GM18870 (cell line): ENCODE measurements at regions not wholly inside any gene's neighbourhood (a gene's known extent, or its start where the extent isn't known, plus 50 kb on each side); places are given as distances from the start of the nearest gene placed in this dataset.

Experiments
- ATAC-seq: cut with Tn5 transposase; IDR thresholded peaks from one replicate; pipeline ENCODE4 v1.9.1; 2021; ENCODE audit warnings: moderate library complexity; ENCODE audit not compliant: unreplicated experiment

DNA sequence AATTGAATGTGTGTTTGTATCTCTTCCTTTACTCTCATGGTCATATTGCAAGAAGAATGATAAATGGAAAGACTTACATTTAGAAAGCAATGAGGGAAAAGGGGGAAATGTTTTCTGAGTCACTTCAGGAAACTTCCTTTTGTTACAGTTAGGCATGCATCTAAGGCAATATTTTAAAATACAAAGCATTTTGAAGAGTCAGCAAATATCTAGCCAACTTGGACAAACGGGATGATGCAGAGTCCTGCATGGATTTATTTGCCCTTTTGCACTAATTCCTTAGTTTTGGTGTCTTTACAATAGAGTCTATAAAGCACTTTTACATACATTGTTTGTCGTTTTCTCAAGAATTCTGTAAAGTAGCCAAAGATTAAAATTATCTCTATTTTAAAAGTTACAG, 286.2 kb upstream of the UBE2E2 start:
- ATAC-seq = no peak

DNA sequence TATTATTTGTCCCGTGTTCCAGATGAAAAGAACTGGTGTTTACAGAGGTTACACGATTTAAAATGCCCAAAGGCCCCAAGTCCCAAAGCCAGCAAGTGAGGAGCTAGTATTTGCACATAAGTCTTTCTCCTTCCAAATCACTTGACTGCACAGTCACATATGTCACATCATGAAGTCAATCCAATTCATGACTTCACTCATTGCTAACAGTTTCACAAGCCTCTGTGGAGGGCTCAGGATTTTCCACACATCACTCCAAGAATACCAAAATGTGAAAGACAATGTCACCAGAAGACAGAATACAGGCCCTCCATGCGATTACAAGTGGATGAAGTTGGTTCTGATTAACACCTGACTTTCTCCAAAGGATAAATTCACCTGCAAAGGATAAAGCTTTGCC, 283.1 kb upstream of the UBE2E2 start:
- no peak for ATAC-seq

- no peak for ATAC-seq
Measured at GRCh38 chr3:22922317-22922716, 280.8 kb upstream of the UBE2E2 start.

- ATAC-seq = no peak
Measured at GRCh38 chr3:22923711-22924110, 279.4 kb upstream of the UBE2E2 start.

DNA sequence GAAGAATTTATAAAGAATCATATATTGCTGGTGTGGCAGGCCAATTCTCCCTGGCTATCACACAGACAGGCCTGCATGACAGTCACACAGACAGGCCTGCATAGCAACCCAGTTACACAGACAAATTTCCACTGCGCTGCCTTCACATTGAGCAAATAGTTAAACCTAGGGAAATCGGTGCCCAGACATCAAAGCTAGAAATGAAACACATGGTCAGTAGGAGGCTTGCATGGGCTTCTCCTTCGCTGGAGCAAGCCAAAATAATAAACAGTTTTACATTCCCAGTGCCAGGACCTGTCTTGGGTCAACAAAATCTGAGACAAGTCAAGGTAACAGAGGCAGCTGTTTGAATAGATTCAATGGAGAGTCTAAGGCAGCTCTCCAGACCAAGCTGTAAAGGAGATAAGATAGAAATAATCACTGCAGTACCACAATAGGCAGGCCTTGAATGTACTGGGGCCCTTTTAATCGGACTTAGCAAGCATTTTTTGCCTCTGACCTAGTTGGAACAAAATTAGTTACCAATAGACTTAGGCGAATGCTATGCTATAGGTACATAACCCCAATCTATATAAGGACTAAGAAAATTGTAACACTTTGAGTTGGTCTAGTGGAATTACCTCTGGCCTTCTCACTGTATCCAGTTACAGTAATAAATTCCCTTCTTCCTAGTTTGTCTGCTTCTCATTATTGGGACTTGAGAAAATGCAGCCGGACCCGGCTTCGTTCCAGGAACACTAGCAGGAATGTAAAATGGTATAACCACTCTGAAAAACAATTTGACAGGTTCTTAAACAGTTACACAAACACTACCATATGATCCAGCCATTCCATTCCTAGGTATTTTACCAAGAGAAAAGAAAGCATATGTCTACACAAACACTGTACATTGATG, 274.7 kb upstream of the UBE2E2 start:
- ATAC-seq = no peak

GRCh38 chr3:22933051-22933840, 269.9 kb upstream of the UBE2E2 start:
- no peak for ATAC-seq

DNA sequence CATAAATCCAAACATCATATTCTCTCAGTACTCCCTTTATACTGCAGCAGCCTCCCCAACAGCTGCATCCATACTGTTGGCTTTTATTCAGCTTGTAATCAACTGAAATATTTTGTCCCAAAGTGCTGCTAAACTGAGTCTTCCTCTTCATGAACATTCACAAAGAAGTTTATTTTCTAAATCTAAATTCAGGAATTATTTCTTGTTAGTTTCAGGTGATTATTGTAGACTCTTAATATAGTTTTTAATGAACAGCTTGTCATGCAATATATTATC, 269.3 kb upstream of the UBE2E2 start:
- ATAC-seq = no peak

DNA sequence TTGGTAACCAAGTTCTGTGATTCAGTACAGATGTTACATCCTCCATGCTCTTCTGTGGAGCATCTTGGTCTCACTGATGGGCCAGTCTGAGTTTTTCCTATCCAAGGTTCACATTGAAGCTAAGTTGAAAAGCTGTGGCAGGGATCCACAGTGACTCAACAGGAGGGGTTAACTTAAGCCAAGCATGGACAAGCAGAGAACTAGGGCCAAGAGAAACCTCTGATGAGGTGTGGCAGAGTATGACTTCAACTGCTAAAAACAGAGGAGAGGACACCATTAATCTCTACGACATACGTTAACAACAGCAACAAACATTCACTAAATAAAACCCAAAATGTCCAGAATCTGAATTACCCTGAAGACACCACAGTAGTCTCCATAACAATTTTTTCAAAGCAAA, 268.1 kb upstream of the UBE2E2 start:
- ATAC-seq = no peak

GRCh38 chr3:22937536-22937935, 265.6 kb upstream of the UBE2E2 start:
- ATAC-seq = no peak

DNA sequence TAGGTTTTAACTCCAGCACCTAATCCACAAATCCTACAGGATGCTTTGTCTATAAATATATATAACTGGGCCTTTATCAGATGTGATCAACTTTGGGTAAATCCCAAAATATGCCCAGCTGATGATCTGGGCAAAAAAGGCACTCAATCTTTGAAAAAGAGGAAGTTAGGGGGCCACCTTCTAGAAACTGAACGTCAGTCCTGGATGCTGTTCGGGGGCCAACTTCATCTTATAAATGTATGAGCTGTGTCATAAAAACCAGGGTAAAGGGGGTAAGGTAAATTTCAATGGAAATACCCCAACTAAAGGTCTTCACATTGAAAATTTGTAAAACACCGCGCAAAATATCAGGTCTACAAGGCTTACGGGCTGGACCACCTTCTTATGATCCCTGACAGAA, 264.4 kb upstream of the UBE2E2 start:
- no peak for ATAC-seq

DNA sequence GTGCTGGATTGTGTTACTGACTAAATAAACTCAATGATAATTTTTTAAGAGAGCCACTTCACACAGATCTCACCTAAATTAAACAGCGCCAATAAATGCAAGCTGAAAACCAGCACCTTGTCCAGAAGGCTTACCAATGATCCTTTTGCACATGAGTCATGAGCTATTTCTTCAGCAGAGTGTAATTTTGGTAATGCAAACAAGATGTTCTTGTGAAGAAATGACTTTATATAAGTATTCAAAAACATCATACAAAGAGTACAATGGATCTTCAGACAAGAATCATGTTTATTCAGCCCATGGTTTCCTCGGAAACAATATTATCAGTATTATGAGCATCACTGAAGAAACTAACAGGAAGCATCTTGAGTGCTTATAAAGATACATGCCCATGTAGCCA, 263.8 kb upstream of the UBE2E2 start:
- no peak for ATAC-seq

DNA sequence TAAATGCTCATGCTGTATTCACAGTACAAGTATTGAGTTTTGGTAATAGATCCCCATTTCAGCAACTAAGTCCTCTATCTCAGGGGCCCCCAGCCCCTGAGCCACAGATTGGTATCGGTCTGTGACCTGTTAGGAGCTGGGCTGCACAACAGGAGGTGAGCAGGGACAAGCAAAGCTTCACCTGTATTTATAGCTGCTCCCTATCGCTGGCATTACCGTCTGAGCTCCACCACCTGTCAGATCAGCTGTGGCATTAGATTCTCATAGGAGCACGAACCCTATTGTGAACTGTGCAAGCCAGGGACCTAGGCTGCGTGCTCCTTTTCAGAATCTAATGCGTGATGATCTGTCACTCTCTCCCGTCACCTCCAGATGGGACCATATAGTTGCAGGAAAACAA, 262.8 kb upstream of the UBE2E2 start:
- ATAC-seq = no peak

GRCh38 chr3:22942981-22943380, 260.1 kb upstream of the UBE2E2 start:
- no peak for ATAC-seq

DNA sequence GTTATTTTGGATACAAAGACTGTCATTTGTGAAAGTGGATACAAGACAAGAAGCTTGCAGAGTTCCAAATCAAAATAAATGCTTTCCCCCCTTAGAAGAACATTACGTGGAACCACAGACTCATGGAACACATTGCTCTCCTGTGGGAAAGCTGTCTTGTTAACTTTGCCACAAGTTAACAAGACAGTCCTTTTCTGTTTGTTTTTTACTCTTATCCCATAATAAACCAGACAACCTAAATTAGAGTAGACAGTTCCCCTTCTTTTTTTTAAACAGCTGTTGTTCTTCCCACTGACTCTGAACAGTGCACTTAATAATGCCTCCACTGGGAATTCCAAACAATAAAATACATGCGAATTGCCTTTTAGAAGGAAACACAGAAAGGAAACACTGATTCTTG, 255.3 kb upstream of the UBE2E2 start:
- no peak for ATAC-seq

DNA sequence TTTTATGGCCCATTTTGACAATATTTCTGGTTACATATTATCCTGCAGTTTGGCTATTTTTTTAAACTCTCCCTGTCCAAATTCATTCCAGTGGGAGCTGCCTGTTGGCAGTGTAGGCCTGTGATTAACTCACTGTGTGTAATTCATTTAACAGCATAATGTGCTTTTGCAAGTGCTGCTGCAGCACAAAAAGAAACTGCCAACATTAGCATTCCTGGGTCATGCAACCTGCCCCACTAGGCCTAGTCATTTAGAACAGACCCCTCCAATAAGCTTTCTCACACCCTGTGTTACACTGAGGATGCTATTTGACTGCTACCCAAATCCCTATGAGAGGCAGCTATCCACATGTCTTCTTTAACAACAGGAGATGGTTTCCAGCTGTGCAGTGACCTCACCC, 251.2 kb upstream of the UBE2E2 start:
- ATAC-seq = no peak

- ATAC-seq = no peak
Measured at GRCh38 chr3:22952860-22953259, 250.3 kb upstream of the UBE2E2 start.

GRCh38 chr3:22959593-22959992, 243.5 kb upstream of the UBE2E2 start:
- ATAC-seq = peak; percentile 99

- ATAC-seq = peak; percentile 33
Measured at GRCh38 chr3:22960105-22960984, 242.8 kb upstream of the UBE2E2 start.

DNA sequence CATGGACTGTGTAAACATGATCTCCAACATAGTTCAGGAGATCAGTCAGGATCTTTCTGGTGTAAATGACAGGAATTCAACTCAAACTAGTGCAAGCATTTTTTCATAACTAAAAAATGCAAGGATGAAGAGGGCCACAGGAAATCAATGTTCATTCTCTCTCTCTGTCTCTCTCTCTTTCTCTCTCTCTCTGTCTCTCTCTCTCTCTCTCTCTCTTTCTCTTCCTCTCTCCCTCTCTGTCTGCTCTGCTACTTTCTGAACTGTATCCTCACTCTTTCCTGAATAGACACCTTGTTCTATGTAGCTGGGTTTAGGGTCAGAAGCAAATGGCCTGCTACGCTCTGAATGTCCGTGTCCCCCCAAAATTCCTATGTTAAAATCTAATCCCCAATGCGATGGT, 240.9 kb upstream of the UBE2E2 start:
- ATAC-seq = no peak

GRCh38 chr3:22966349-22966748, 236.8 kb upstream of the UBE2E2 start:
- no peak for ATAC-seq

DNA sequence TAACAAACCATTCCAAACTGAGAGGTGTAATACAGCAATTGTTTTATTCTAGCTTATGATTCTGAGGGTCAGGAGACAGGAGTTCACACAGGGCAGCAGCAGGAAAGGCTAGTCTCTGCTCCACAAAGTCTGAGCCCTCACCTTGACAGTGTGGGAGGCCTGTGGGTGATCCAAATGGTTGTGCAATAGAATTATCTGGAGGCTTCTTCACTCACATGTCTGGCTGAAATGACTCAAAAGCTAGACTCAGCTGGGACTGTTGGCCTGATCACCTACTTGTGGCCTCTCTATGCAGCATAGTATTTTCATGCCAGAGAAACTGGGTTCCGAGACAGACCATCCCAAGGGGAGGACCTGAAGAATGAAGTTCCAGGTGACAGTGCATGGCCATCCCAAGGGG, 233.9 kb upstream of the UBE2E2 start:
- no peak for ATAC-seq

- ATAC-seq = no peak
Measured at GRCh38 chr3:22971497-22971896, 231.6 kb upstream of the UBE2E2 start.
